Gastroesophageal sphincter (tissue), 4 donors: ENCODE measurements at regions not wholly inside any gene's neighbourhood (a gene's known extent, or its start where the extent isn't known, plus 50 kb on each side); places are given as distances from the start of the nearest gene placed in this dataset.

Source experiments
- ATAC-seq: fragments of 150-250 bp; one replicate; pipeline ENCODE4 v1.9.1; 2016; ENCODE audit warnings: mild to moderate bottlenecking, moderate library complexity
- H3K27ac ChIP-seq, 4 donors: fragments of 200-600 bp; sonication (generic) in 3 of 4; 1 replicate in 3 of 4; 2 replicates in 1 of 4; pipeline ENCODE4 v1.5.1; 2016 to 2019
- H3K27me3 ChIP-seq: fragments of 200-600 bp; sonication (generic); one replicate; pipeline ENCODE4 v1.5.1; 2019
- H3K36me3 ChIP-seq, 2 donors: fragments of 200-600 bp; sonication (generic); one replicate each; pipeline ENCODE4 v1.5.1; 2019; ENCODE audit warnings: control low read depth in 1 of 2
- H3K4me1 ChIP-seq, 3 donors: fragments of 200-600 bp; sonication (generic); 1 replicate in 2 of 3; 2 replicates in 1 of 3; pipeline ENCODE4 v1.5.1; 2016 to 2019; ENCODE audit warnings: control low read depth in 2 of 3
- H3K4me3 ChIP-seq, 2 donors: fragments of 200-600 bp; sonication (generic); one replicate each; pipeline ENCODE4 v1.5.1; 2019; ENCODE audit warnings: mild to moderate bottlenecking in 1 of 2, moderate library complexity in 1 of 2
- H3K9me3 ChIP-seq, 3 donors: fragments of 200-600 bp; sonication (generic); one replicate each; pipeline ENCODE4 v1.5.1; 2017 to 2019; ENCODE audit warnings: control low read depth in 2 of 3
- EP300 ChIP-seq: sonication (generic); formaldehyde crosslinking; IDR thresholded peaks from one replicate; pipeline ENCODE4 v1.6.1; 2017; ENCODE audit warnings: antibody characterized with exemption, mild to moderate bottlenecking
- POLR2A ChIP-seq, 2 donors: fragments of 450-650 bp; IDR thresholded peaks; one replicate each; pipeline ENCODE4 v1.6.1; 2017; ENCODE audit warnings: antibody characterized with exemption in 2 of 2, mild to moderate bottlenecking in 2 of 2, moderate library complexity in 1 of 2
- POLR2AphosphoS5 ChIP-seq: sonication (generic); formaldehyde crosslinking; IDR thresholded peaks from one replicate; pipeline ENCODE4 v1.6.1; 2017; ENCODE audit warnings: antibody characterized with exemption
- WGBS, 2 donors: methylation state at CpG; one replicate each; pipeline ENCODE4 v1.1.5; 2018; ENCODE audit warnings: low coverage in 1 of 2; 5-methylcytosine and 5-hydroxymethylcytosine counted together
- TF ChIP-seq, protein P1 (sequence below), 4 experiments: fragments of 200-600 bp in 2 of 4; fragments of 450-650 bp in 2 of 4; sonication (generic) in 1 of 4; IDR thresholded peaks; one replicate each; pipeline ENCODE4 v1.5.1; 2017 to 2019; ENCODE audit warnings: antibody characterized with exemption in 4 of 4, mild to moderate bottlenecking in 2 of 4, moderate library complexity in 2 of 4

- Histone ChIP-seq H3K36me3 (no peaks in the 10 kb centered on the region), H3K4me1 (no peaks in the 10 kb centered on the region), H3K27ac (no peak overlapping the region), H3K27me3 (peaks cover 30% of the 10 kb centered on the region), H3K4me3 (no peak overlapping the region), H3K9me3 (peaks cover 0 to 3% (median 0%) of the 10 kb centered on the region in 3 donors)
- TF ChIP-seq EP300 (no peak), POLR2AphosphoS5 (no peak)
- no peak for ATAC-seq
- 51 to 60% methylated on average over 6 of the region's 6 CpGs for WGBS, 2 donors
Observed at GRCh38 chr10:123425680-123426079, 240.5 kb upstream of the GPR26 start.

- H3K9me3 ChIP-seq: peaks cover 0 to 12% (median 0%) of the 10 kb centered on the region in 3 donors
- 71 to 79% methylated on average over 11 to 14 of the region's 14 CpGs for WGBS, 2 donors
- H3K36me3 ChIP-seq: no peaks in the 10 kb centered on the region
- H3K4me1 ChIP-seq: no peaks in the 10 kb centered on the region
- peaks cover 30% of the 10 kb centered on the region for H3K27me3 ChIP-seq
- no peak overlapping the region for H3K4me3 ChIP-seq
- no peak for TF ChIP-seq POLR2A (IDR thresholded peaks at IDR 0.05)
- TF ChIP-seq, protein P1, sequence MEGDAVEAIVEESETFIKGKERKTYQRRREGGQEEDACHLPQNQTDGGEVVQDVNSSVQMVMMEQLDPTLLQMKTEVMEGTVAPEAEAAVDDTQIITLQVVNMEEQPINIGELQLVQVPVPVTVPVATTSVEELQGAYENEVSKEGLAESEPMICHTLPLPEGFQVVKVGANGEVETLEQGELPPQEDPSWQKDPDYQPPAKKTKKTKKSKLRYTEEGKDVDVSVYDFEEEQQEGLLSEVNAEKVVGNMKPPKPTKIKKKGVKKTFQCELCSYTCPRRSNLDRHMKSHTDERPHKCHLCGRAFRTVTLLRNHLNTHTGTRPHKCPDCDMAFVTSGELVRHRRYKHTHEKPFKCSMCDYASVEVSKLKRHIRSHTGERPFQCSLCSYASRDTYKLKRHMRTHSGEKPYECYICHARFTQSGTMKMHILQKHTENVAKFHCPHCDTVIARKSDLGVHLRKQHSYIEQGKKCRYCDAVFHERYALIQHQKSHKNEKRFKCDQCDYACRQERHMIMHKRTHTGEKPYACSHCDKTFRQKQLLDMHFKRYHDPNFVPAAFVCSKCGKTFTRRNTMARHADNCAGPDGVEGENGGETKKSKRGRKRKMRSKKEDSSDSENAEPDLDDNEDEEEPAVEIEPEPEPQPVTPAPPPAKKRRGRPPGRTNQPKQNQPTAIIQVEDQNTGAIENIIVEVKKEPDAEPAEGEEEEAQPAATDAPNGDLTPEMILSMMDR (IDR thresholded peaks at IDR 0.05): no peak
- no peak for TF ChIP-seq EP300
- TF ChIP-seq POLR2AphosphoS5: no peak
- ATAC-seq: no peak
- H3K27ac ChIP-seq: no peak overlapping the region
Observed at GRCh38 chr10:123427165-123427786, 238.9 kb upstream of the GPR26 start.

DNA sequence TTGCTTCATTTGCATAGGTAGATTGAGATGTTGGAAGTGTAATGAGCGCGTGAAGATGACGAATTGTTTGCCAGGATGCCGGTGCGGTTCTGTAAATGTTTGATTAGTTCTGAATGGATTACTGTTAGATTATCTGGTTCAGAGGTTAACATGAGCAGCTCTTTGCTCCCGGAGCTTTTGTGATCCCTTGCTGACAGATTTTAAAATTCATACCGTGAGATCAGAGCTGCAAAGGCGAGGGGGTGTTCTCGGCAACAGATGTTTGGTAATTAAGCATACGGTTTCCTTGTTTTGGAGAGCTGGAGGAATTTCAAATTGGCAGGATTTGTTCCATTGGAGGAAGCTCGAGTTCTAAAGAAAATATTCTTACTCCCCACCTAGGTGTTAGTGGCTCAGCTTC lies 237.8 kb upstream of the GPR26 start:
- Histone ChIP-seq H3K9me3 (peaks cover 0 to 12% (median 0%) of the 10 kb centered on the region in 3 donors), H3K27me3 (peaks cover 30% of the 10 kb centered on the region), H3K4me3 (no peak overlapping the region), H3K36me3 (no peaks in the 10 kb centered on the region), H3K27ac (no peak overlapping the region), H3K4me1 (no peaks in the 10 kb centered on the region)
- no peak for ATAC-seq
- TF ChIP-seq, protein P1 (IDR thresholded peaks at IDR 0.05): no peak
- TF ChIP-seq EP300 (no peak), POLR2AphosphoS5 (no peak), POLR2A (IDR thresholded peaks at IDR 0.05) (no peak)
- WGBS, 2 donors: 30 to 41% methylated on average over 8 to 9 of the region's 11 CpGs

DNA sequence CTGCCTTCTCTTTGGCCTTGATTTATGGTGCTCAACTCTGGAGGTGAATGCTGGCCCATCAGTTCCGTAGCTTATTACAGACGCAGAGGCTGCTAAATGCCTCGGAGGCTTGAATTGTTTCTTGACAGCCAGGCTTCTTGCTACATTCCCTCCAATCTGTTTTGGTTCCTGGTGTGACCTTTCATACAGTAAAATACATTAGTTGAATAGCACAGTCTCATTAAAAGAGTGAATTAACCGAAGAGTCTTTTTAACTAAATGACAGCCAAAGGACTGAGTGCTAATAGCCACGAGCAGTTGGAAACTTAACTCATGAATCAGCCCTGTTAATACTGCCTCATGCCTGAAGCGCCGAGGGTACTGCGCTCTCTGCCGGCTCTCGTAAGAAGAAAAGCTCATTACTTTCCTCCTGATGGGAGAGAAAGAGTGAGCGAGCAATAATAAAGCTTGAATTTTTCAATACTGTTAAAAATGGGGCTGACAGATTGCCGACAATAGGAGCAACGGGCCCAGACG lies 236.4 kb upstream of the GPR26 start:
- Histone ChIP-seq H3K4me3 (no peak overlapping the region), H3K27me3 (peaks cover 34% of the 10 kb centered on the region), H3K4me1 (no peaks in the 10 kb centered on the region), H3K27ac (no peak overlapping the region), H3K36me3 (no peaks in the 10 kb centered on the region), H3K9me3 (peaks cover 0 to 12% (median 0%) of the 10 kb centered on the region in 3 donors)
- WGBS, 2 donors: 38 to 49% methylated on average over 6 to 14 of the region's 14 CpGs
- TF ChIP-seq POLR2A (IDR thresholded peaks at IDR 0.05) (no peak), EP300 (no peak), POLR2AphosphoS5 (no peak)
- TF ChIP-seq, protein P1 (IDR thresholded peaks at IDR 0.05): no peak
- no peak for ATAC-seq

GRCh38 chr10:123433539-123433938 lies 232.6 kb upstream of the GPR26 start:
- H3K9me3 ChIP-seq: peaks cover 0 to 12% (median 0%) of the 10 kb centered on the region in 3 donors
- H3K4me3 ChIP-seq: no peak overlapping the region
- peaks cover 13% of the 10 kb centered on the region for H3K27me3 ChIP-seq
- TF ChIP-seq EP300: no peak
- no peak for TF ChIP-seq POLR2AphosphoS5
- no peak for TF ChIP-seq POLR2A (IDR thresholded peaks at IDR 0.05)
- TF ChIP-seq, protein P1 (IDR thresholded peaks at IDR 0.05): no peak
- H3K27ac ChIP-seq: no peak overlapping the region
- ATAC-seq: no peak
- H3K36me3 ChIP-seq: no peaks in the 10 kb centered on the region
- no peaks in the 10 kb centered on the region for H3K4me1 ChIP-seq
- WGBS, 2 donors: 66 to 67% methylated on average over 4 to 6 of the region's 6 CpGs
